22Rv1 (cell line): ENCODE measurements at regions not wholly inside any gene's neighbourhood (a gene's known extent, or its start where the extent isn't known, plus 50 kb on each side); places are given as distances from the start of the nearest gene placed in this dataset.

Experiments
- H3K27ac ChIP-seq: fragments of 450-650 bp; 2 replicates; pipeline ENCODE4 v1.5.1; 2017
- CTCF ChIP-seq: fragments of 450-650 bp; IDR thresholded peaks from 2 replicates; pipeline ENCODE4 v1.5.1; 2017; ENCODE audit warnings: mild to moderate bottlenecking
- ZFX ChIP-seq: fragments of 450-650 bp; IDR thresholded peaks from 2 replicates; pipeline ENCODE4 v1.6.1; 2017; ENCODE audit warnings: antibody characterized with exemption, borderline replicate concordance

DNA sequence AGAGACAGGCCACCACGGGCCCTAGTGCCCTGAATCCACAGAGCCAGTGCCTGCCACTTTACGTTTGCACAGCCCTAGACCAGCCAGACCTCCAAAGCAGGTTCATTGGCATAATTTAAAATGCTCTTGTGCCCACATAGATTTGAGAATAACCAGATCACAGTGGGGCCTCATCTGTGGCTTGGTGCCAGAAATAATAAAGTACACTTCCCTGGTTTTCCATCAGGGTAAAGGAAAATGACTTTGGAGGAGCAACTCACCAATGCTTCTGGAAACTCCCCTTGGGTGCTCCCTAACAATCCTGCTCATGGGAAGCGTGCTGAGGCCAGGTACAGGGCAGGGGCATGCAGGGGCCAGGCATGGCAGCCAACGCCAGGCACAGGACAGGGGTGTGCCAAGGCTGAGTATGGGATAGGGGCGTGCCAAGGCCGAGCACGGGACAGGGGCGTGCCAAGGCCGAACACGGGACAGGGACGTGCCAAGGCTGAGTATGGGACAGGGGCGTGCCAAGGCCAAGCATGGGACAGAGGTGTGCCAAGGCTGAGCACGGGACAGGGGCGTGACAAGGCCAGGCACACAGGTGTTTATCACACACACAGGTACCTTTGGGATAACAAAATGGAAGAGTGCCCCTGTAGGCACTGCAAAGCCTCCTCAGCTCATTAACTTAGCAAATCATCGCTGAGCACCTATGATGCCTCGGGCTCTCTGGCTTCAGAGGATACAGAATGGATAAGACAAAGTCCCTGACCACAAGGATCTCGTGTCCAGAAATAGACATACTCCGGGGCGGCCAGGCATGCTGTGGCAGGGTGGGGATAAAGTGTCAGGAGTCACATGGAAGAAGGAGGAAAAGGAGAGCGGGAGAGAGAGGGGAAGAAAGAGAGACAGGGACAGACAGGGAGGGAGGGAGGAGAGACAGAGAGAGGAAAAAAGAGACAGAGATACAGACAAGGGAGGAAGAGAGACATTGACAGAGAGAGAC is 334.7 kb downstream of the EIPR1 start:
- no peak for TF ChIP-seq CTCF
- TF ChIP-seq ZFX = no peak
- no peak overlapping the region for H3K27ac ChIP-seq

- H3K27ac ChIP-seq = no peak overlapping the region
- no peak for TF ChIP-seq CTCF
- TF ChIP-seq ZFX = no peak
These were observed 335.6 kb downstream of the EIPR1 start for GRCh38 chr2:3041841-3042600.

- TF ChIP-seq ZFX = no peak
- TF ChIP-seq CTCF = no peak
- H3K27ac ChIP-seq = no peak overlapping the region
These were observed 336.4 kb downstream of the EIPR1 start for GRCh38 chr2:3041246-3041645.

DNA sequence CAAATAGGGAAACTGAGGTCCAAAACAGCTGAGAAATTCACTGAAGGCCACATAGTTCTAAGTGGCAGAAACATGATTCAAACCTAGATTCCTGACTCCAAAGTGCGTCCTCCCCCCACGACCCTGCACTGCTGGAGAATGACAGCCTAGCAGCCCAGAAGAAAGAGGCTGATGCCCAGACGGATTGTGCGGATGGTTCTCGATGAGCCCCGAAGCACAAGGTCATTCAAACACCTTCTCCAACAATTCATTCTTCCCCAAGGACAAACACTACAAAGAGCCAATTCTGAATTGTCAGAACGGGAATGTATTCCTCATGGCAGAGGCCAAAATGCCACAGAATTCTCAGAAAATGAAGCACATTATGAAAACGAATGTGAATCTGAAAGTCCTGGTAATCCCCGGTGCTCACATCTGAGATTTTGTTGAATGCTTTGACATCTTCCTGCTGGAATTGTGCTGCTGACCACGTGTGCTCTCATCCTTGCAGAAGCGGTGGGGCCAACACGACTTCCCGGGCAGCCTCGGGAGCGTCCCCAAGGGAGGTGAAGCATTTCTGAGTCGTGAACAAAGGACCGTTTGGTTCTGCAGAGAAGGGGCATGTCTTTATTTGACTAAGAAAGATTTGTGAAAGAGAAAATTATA is 337.0 kb downstream of the EIPR1 start:
- no peak overlapping the region for H3K27ac ChIP-seq
- TF ChIP-seq CTCF (no peak), ZFX (no peak)

DNA sequence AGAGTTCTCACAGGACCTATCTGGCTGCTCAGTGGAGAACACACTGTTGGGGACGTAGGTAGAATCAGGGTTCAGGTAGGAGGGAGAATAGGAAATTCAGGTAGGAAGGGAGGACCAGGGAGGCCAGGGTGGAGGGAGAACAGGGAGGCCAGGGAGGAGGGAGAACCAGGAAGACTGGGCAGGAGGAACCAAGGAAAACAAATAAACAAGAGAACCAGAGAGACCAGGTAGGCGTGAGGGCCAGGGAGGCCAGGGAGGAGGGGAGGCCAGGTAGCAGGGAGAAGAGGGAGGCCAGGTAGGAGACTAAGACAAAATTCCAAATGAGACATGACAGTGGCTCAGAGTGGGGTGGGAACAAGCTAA is 337.6 kb downstream of the EIPR1 start:
- H3K27ac ChIP-seq = no peak overlapping the region
- TF ChIP-seq ZFX = no peak
- TF ChIP-seq CTCF = no peak

DNA sequence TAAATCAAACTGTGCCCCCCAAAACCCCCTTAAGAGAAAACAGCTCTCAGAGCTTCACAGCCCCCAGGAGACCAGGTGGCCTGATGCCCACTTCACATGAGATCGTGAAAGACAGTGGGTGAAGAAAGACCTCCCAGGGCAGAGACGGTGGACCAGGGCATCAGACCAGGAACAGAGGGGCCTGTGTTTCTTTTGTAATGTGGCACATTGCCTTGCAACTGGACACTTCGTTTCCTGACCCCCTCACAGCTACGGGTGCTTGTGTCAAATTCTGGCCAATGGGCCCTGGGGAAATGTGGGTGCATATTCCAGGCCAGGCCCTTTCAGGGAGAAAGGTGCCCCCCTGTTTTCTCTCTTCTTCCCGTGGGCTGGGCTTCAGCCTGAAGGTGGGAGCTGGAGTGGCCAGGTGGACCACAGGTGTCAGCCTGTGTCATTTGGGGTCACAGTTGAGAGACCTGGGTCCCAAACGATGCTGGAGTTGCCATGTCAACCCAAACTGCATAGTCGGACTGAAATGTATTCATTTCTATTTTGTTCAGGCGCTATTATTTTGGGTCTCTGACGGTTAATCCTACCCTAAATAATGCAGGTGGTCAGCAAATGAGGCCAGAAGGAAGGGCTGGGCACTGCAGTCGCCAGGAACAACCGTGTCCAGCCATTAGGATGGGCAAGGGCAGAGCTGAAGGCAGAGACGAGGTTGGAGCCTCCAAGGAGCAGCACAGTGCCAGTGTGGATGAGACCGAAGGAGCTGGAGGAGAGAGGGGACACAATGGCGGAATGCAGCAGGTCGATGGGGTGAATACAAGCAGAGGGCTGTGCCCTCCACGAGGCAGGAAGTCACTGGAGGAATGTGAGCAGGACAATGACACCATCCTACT is 338.2 kb downstream of the EIPR1 start:
- no peak overlapping the region for H3K27ac ChIP-seq
- no peak for TF ChIP-seq ZFX
- TF ChIP-seq CTCF = no peak
